Neural progenitor cell (in vitro differentiated cells): ENCODE measurements at regions not wholly inside any gene's neighbourhood (a gene's known extent, or its start where the extent isn't known, plus 50 kb on each side); places are given as distances from the start of the nearest gene placed in this dataset.

Source experiments
- CTCF ChIP-seq: fragments of 200-600 bp; sonication (generic); IDR thresholded peaks from 2 replicates; pipeline ENCODE4 v1.5.1; 2017; ENCODE audit warnings: antibody characterized with exemption, mild to moderate bottlenecking
- EZH2phosphoT487 ChIP-seq: fragments of 200-600 bp; sonication (generic); IDR thresholded peaks from 2 replicates; pipeline ENCODE4 v1.6.1; 2017; ENCODE audit warnings: antibody characterized with exemption

GRCh38 chr9:17075146-17075757 is 59.6 kb upstream of the CNTLN start:
- TF ChIP-seq EZH2phosphoT487 (no peak), CTCF (no peak)
